ENCODE measurements at regions not wholly inside any gene's neighbourhood (a gene's known extent, or its start where the extent isn't known, plus 50 kb on each side); places are given as distances from the start of the nearest gene placed in this dataset.

DNA sequence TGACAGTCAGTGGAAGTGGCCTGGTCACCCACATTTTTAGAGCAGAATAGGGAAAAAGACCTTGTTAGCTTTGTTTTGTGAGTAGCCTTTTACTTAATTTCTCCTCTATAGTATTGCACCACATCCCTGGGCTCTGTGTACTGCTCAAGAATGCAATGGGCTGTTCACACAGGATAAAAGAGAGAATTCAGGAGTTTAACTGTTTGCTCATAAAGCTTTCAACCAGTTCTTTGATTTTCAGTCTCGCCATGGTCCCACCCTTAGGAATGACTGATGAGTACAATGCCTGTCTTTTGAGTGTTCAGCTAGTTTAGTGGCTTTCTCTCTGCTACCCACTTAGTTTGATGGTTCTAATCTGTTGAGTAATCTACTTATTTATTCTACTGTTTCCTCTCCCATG, 129.7 kb downstream of the PLG start:
- Histone ChIP-seq H3K27ac (no peak overlapping the region), H3K27me3 (no peaks in the 10 kb centered on the region), H3K4me1 (no peaks in the 10 kb centered on the region), H3K36me3 (no peaks in the 10 kb centered on the region), H3K4me3 (no peak overlapping the region), H3K9me3 (no peaks in the 10 kb centered on the region)
- TF ChIP-seq, protein P1, sequence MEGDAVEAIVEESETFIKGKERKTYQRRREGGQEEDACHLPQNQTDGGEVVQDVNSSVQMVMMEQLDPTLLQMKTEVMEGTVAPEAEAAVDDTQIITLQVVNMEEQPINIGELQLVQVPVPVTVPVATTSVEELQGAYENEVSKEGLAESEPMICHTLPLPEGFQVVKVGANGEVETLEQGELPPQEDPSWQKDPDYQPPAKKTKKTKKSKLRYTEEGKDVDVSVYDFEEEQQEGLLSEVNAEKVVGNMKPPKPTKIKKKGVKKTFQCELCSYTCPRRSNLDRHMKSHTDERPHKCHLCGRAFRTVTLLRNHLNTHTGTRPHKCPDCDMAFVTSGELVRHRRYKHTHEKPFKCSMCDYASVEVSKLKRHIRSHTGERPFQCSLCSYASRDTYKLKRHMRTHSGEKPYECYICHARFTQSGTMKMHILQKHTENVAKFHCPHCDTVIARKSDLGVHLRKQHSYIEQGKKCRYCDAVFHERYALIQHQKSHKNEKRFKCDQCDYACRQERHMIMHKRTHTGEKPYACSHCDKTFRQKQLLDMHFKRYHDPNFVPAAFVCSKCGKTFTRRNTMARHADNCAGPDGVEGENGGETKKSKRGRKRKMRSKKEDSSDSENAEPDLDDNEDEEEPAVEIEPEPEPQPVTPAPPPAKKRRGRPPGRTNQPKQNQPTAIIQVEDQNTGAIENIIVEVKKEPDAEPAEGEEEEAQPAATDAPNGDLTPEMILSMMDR (IDR thresholded peaks at IDR 0.05), result no peak
- intact Hi-C loops (cut with DNase I), result no loop called here
- DNase-seq (ENCODE audit: low spot score in 2 of 2), result no peak

DNA sequence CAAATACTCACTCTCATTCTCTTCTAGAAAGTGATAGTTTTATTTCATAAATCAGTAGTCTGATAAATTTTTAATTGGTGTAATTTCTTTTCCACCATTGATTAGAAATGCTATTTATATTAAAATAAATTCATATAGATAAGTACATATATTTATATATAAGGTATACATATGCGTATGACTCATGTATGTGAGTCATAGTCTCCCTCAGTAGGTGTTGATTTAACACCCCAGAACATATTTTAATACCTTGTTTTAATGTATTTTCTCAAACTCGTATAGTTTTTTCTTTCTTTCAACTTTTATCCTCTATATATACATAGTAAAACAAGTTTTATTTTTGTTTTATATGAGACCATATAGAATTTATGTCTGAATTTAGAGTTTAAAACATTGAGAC, 130.4 kb downstream of the PLG start:
- intact Hi-C loops (cut with DNase I), result no loop called here
- H3K4me3 ChIP-seq, result no peak overlapping the region

DNA sequence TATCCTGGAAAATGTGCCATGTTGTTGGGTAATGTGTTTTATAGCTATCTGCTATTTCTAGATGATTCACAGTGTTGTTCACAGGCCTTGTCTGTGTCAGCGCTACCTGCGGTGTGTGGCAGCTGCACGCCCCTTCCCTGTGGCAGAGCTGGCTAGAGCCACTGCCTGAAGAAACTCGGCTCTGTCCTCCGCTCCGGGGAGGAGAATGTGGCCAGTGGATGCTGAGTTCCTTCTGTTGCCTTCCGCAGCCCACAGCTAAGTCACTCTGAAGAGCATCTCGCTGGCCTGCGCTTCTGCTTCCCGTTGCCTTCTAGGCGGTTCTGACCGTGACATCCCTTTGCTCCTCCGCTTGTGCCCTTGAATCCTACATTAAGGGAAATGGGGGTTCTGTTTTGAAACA, 135.1 kb downstream of the PLG start:
- Histone ChIP-seq H3K27ac (no peak overlapping the region), H3K36me3 (no peaks in the 10 kb centered on the region), H3K4me3 (no peak overlapping the region), H3K4me1 (no peaks in the 10 kb centered on the region), H3K27me3 (no peaks in the 10 kb centered on the region), H3K9me3 (no peaks in the 10 kb centered on the region)
- intact Hi-C loops (cut with DNase I), result no loop called here
- no peak for DNase-seq (ENCODE audit: low spot score in 2 of 2)
- TF ChIP-seq, protein P1 (IDR thresholded peaks at IDR 0.05), result no peak

More for the DNA sequence above, 130.4 kb downstream of the PLG start:
- TF ChIP-seq, protein P1 (IDR thresholded peaks at IDR 0.05), result no peak
- Histone ChIP-seq H3K27ac (no peak overlapping the region), H3K36me3 (no peaks in the 10 kb centered on the region), H3K4me1 (no peaks in the 10 kb centered on the region), H3K9me3 (no peaks in the 10 kb centered on the region), H3K27me3 (no peaks in the 10 kb centered on the region)
- no peak for DNase-seq (ENCODE audit: low spot score in 2 of 2)

DNA sequence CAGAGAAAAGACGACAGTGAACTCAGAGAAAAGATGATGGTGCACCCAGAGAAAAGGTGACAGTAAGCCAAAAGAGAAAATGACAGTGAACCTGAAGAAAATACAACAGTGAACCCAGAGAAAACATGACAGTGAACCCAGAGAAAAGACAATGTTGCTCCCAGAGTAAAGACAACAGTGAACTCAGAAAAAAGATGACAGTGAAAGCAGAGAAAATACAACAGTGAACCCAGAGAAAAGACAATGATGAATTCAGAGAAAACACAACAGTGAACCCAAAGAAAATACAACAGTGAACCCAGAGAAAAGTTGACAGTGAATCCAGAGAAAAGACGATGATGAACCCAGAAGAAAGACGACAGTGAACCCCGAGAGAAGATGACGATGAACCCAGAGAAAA, 140.5 kb upstream of the MAP3K4 start:
- no peaks in the 10 kb centered on the region for H3K4me1 ChIP-seq
- H3K36me3 ChIP-seq, result no peaks in the 10 kb centered on the region
- no peaks in the 10 kb centered on the region for H3K27me3 ChIP-seq
- no peak for DNase-seq (ENCODE audit: low spot score in 2 of 2)
- no peak overlapping the region for H3K4me3 ChIP-seq
- TF ChIP-seq, protein P1 (IDR thresholded peaks at IDR 0.05), result no peak
- intact Hi-C loops (cut with DNase I), result no loop called here
- H3K9me3 ChIP-seq, result no peaks in the 10 kb centered on the region
- no peak overlapping the region for H3K27ac ChIP-seq

DNA sequence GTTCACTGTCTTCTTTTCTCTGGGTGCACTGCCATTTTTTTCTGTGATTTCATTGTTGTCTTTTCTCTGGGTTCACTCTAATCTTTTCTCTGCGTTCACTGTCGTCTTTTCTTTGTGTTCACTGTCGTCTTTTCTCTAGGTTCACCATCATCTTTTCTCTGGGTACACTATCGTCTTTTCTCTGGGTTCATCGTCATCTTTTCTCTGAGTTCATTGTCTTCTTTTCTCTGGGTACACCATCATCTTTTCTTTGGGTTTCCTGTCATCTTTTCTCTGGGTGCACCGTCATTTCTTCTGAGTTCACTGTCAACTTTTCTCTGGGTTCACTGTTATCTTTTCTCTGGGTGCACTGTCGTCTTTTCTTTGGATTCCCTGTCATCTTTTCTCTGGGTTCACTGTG, 137.6 kb upstream of the MAP3K4 start:
- H3K4me3 ChIP-seq, result no peak overlapping the region
- no peaks in the 10 kb centered on the region for H3K27me3 ChIP-seq
- no peak for DNase-seq (ENCODE audit: low spot score in 2 of 2)
- intact Hi-C loops (cut with DNase I), result no loop called here
- TF ChIP-seq, protein P1 (IDR thresholded peaks at IDR 0.05), result no peak
- no peaks in the 10 kb centered on the region for H3K36me3 ChIP-seq
- H3K27ac ChIP-seq, result no peak overlapping the region
- no peaks in the 10 kb centered on the region for H3K4me1 ChIP-seq
- H3K9me3 ChIP-seq, result no peaks in the 10 kb centered on the region

DNA sequence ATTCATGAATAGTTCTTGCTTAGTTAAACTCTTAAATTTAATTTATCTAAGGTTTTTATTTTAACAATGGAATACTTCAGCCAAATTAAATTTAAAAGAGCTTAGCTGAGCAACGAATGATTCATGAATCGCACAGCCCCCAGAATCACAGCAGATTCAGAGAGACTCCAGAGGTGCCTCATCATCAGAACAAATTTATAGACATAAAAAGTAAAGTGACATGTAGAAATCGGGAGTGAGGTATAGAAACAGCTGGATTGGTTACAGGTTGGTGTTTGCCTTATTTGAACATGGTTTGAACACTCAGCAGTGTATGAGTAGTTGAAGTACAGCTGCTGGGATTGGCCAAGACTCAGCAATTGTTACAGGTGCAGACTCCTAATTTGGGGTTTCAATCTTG, 132.7 kb upstream of the MAP3K4 start:
- Histone ChIP-seq H3K36me3 (no peaks in the 10 kb centered on the region), H3K4me1 (no peaks in the 10 kb centered on the region), H3K27ac (no peak overlapping the region), H3K4me3 (no peak overlapping the region), H3K27me3 (no peaks in the 10 kb centered on the region), H3K9me3 (no peaks in the 10 kb centered on the region)
- TF ChIP-seq, protein P1 (IDR thresholded peaks at IDR 0.05), result no peak
- intact Hi-C loops (cut with DNase I), result no loop called here
- no peak for DNase-seq (ENCODE audit: low spot score in 2 of 2)

Data from ascending aorta (tissue), 2 donors.